NCI-H1092 treated with DMSO at 0.1 percent for 48 hours (cell line): ENCODE measurements at regions not wholly inside any gene's neighbourhood (a gene's known extent, or its start where the extent isn't known, plus 50 kb on each side); places are given as distances from the start of the nearest gene placed in this dataset.

Experiments used
- DNase-seq: peaks from one replicate; lab custom pipeline; 2025; lab: John Stamatoyannopoulos, UW

GRCh38 chr5:110112348-110112747 is 422.6 kb downstream of the MAN2A1 start:
- DNase-seq, result no peak

- no peak for DNase-seq
Measured at GRCh38 chr5:110115503-110115902, 425.8 kb downstream of the MAN2A1 start.

GRCh38 chr5:110116539-110116938 is 426.8 kb downstream of the MAN2A1 start:
- no peak for DNase-seq

GRCh38 chr5:110134963-110135935 is 445.5 kb downstream of the MAN2A1 start:
- no peak for DNase-seq

- DNase-seq, result no peak
Measured at GRCh38 chr5:110150199-110150598, 460.5 kb downstream of the MAN2A1 start.

GRCh38 chr5:110159202-110159601 is 469.5 kb downstream of the MAN2A1 start:
- DNase-seq, result no peak

GRCh38 chr5:110161162-110161561 is 471.4 kb downstream of the MAN2A1 start:
- no peak for DNase-seq

- no peak for DNase-seq
Measured at GRCh38 chr5:110165366-110165765, 475.6 kb downstream of the MAN2A1 start.

- no peak for DNase-seq
Measured at GRCh38 chr5:110167384-110167783, 477.7 kb downstream of the MAN2A1 start.

GRCh38 chr5:110169461-110169860 is 479.7 kb downstream of the MAN2A1 start:
- DNase-seq, result no peak

GRCh38 chr5:110177729-110178128 is 488.0 kb downstream of the MAN2A1 start:
- DNase-seq, result no peak

GRCh38 chr5:110179321-110179720 is 489.6 kb downstream of the MAN2A1 start:
- no peak for DNase-seq

GRCh38 chr5:110194191-110194590 is 504.5 kb downstream of the MAN2A1 start:
- DNase-seq, result no peak

- peak; percentile 18 for DNase-seq
Measured at GRCh38 chr5:110195288-110195687, 505.6 kb downstream of the MAN2A1 start.

- no peak for DNase-seq
Measured at GRCh38 chr5:110201791-110202190, 512.1 kb downstream of the MAN2A1 start.

GRCh38 chr5:110203661-110204060 is 513.9 kb downstream of the MAN2A1 start:
- DNase-seq, result no peak

GRCh38 chr5:110209401-110209800 is 517.1 kb downstream of the TMEM232 start:
- DNase-seq, result no peak

- DNase-seq, result no peak
Measured at GRCh38 chr5:110218981-110219380, 507.5 kb downstream of the TMEM232 start.

- no peak for DNase-seq
Measured at GRCh38 chr5:110219769-110220168, 506.7 kb downstream of the TMEM232 start.

- no peak for DNase-seq
Measured at GRCh38 chr5:110221036-110221435, 505.4 kb downstream of the TMEM232 start.

GRCh38 chr5:110224050-110224449 is 502.4 kb downstream of the TMEM232 start:
- DNase-seq, result no peak

- no peak for DNase-seq
Measured at GRCh38 chr5:110225949-110226348, 500.5 kb downstream of the TMEM232 start.

GRCh38 chr5:110239786-110240185 is 486.7 kb downstream of the TMEM232 start:
- no peak for DNase-seq

- no peak for DNase-seq
Measured at GRCh38 chr5:110242950-110243349, 483.5 kb downstream of the TMEM232 start.
